ENCODE measurements at regions not wholly inside any gene's neighbourhood (a gene's known extent, or its start where the extent isn't known, plus 50 kb on each side); places are given as distances from the start of the nearest gene placed in this dataset.
"Not testable (repeated sequence)": the region's sequence is repeated elsewhere in the genome, so short reads cannot be mapped to it uniquely, and the experiment has no call there.

- DNase-seq, result no peak
These were observed 51.1 kb upstream of the MIER3 start for GRCh38 chr5:57002959-57003485.

GRCh38 chr5:57003566-57003965, 51.6 kb upstream of the MIER3 start:
- DNase-seq, result not testable (repeated sequence)

GRCh38 chr5:57004800-57005199, 52.9 kb upstream of the MIER3 start:
- DNase-seq, result no peak

GRCh38 chr5:57007344-57007743, 55.4 kb upstream of the MIER3 start:
- no peak for DNase-seq

GRCh38 chr5:57009811-57010210, 57.9 kb upstream of the MIER3 start:
- no peak for DNase-seq

- no peak for DNase-seq
These were observed 58.9 kb upstream of the MIER3 start for GRCh38 chr5:57010786-57011185.

GRCh38 chr5:57012511-57012910, 60.6 kb upstream of the MIER3 start:
- no peak for DNase-seq

- DNase-seq, result no peak
These were observed 74.0 kb upstream of the MIER3 start for GRCh38 chr5:57025961-57026360.

- DNase-seq, result no peak
These were observed 76.2 kb upstream of the MIER3 start for GRCh38 chr5:57028161-57028560.

- no peak for DNase-seq
These were observed 80.2 kb upstream of the MIER3 start for GRCh38 chr5:57032151-57032551.

GRCh38 chr5:57033103-57033502, 81.2 kb upstream of the MIER3 start:
- no peak for DNase-seq

- DNase-seq, result no peak
These were observed 81.6 kb upstream of the MIER3 start for GRCh38 chr5:57033503-57033902.

GRCh38 chr5:57034201-57034916, 82.4 kb upstream of the MIER3 start:
- no peak for DNase-seq

GRCh38 chr5:57035955-57036354, 84.0 kb upstream of the MIER3 start:
- DNase-seq, result no peak

- no peak for DNase-seq
These were observed 84.8 kb upstream of the MIER3 start for GRCh38 chr5:57036761-57037160.

- no peak for DNase-seq
These were observed 85.4 kb upstream of the MIER3 start for GRCh38 chr5:57037355-57037754.

GRCh38 chr5:57041570-57041969, 89.6 kb upstream of the MIER3 start:
- DNase-seq, result no peak

GRCh38 chr5:57042524-57042931, 90.6 kb upstream of the MIER3 start:
- no peak for DNase-seq

GRCh38 chr5:57054135-57054534, 102.2 kb upstream of the MIER3 start:
- DNase-seq, result no peak

- DNase-seq, result no peak
These were observed 102.7 kb upstream of the MIER3 start for GRCh38 chr5:57054671-57055070.

GRCh38 chr5:57055731-57056130, 103.8 kb upstream of the MIER3 start:
- DNase-seq, result no peak

GRCh38 chr5:57063773-57064172, 110.1 kb upstream of the GPBP1 start:
- no peak for DNase-seq

GRCh38 chr5:57066924-57067596, 106.8 kb upstream of the GPBP1 start:
- no peak for DNase-seq

- no peak for DNase-seq
These were observed 106.3 kb upstream of the GPBP1 start for GRCh38 chr5:57067597-57067924.

Measured in activated CD4-positive, CD25-positive, alpha-beta regulatory T cell treated with anti-CD3 and anti-CD28 coated beads, Interleukin-2, amount 50 U/mL, for 72 hours (primary cell).